OCI-LY7 (cell line): ENCODE measurements at regions not wholly inside any gene's neighbourhood (a gene's known extent, or its start where the extent isn't known, plus 50 kb on each side); places are given as distances from the start of the nearest gene placed in this dataset.

ENCODE experiments used
- BruUV-seq: library from RNA; stranded (reverse); fragments of 400-500 nt; replicated peaks from 2 replicates; lab custom pipeline; 2021; lab: Mats Ljungman, UMichigan
- CTCF ChIA-PET: fragments of 300-600 bp; sonication (Branson Sonifier 250); formaldehyde crosslinking; loops from one replicate; lab custom pipeline; 2022; ENCODE audit warnings: antibody characterized with exemption; ENCODE audit not compliant: unreplicated experiment; lab: Charles Lee
- POLR2A ChIA-PET: fragments of 300-600 bp; sonication (Branson Sonifier 250); formaldehyde crosslinking; loops from one replicate; lab custom pipeline; 2022; ENCODE audit warnings: antibody characterized with exemption; lab: Charles Lee
- DNase-seq: peaks from one replicate; pipeline ENCODE4 v3.0.0-alpha.2; 2015; ENCODE audit warnings: low spot score
- H2AFZ ChIP-seq: fragments of 200-600 bp; sonication (generic), shearing (Covaris generic); 2 replicates; pipeline ENCODE4 v1.6.1; 2014; ENCODE audit warnings: mild to moderate bottlenecking, antibody characterized with exemption, low read length, moderate library complexity
- H3K27ac ChIP-seq: fragments of 200-600 bp; sonication (generic); 2 replicates; pipeline ENCODE4 v1.5.1; 2014; ENCODE audit warnings: mixed run types, low read depth, mild to moderate bottlenecking, moderate library complexity, low read length, inconsistent platforms; ENCODE audit not compliant: poor library complexity, severe bottlenecking
- H3K36me3 ChIP-seq: fragments of 200-600 bp; sonication (generic); 2 replicates; pipeline ENCODE4 v1.6.1; 2014; ENCODE audit warnings: mild to moderate bottlenecking, antibody characterized with exemption, low read length, moderate library complexity, mixed read lengths; ENCODE audit not compliant: insufficient read depth
- H3K4me1 ChIP-seq: fragments of 200-600 bp; sonication (generic); 2 replicates; pipeline ENCODE4 v1.5.1; 2014; ENCODE audit warnings: mild to moderate bottlenecking, low read length; ENCODE audit not compliant: insufficient read depth, poor library complexity, severe bottlenecking
- H3K4me2 ChIP-seq: fragments of 200-600 bp; sonication (generic); 2 replicates; pipeline ENCODE4 v1.6.1; 2014; ENCODE audit warnings: mild to moderate bottlenecking, low read length
- H3K4me3 ChIP-seq: fragments of 200-600 bp; sonication (generic); 2 replicates; pipeline ENCODE4 v1.5.1; 2014; ENCODE audit warnings: mild to moderate bottlenecking, low read depth, low read length; ENCODE audit not compliant: poor library complexity, severe bottlenecking
- H3K79me2 ChIP-seq: fragments of 200-600 bp; sonication (generic); 2 replicates; pipeline ENCODE4 v1.6.1; 2016; ENCODE audit warnings: low read depth, mild to moderate bottlenecking, low read length, moderate library complexity, mixed read lengths; ENCODE audit not compliant: insufficient read depth
- H3K9me2 ChIP-seq: fragments of 200-600 bp; sonication (generic); 2 replicates; pipeline ENCODE4 v1.6.1; 2016; ENCODE audit warnings: mild to moderate bottlenecking, low read length, mixed read lengths; ENCODE audit not compliant: insufficient read depth
- H3K9me3 ChIP-seq: fragments of 200-600 bp; sonication (generic); 2 replicates; pipeline ENCODE4 v1.6.1; 2014; ENCODE audit warnings: mild to moderate bottlenecking, mixed run types, low read length, mixed read lengths
- H4K20me1 ChIP-seq: fragments of 200-600 bp; sonication (generic); 2 replicates; pipeline ENCODE4 v1.6.1; 2014; ENCODE audit warnings: mild to moderate bottlenecking, antibody characterized with exemption, low read length, moderate library complexity, mixed read lengths; ENCODE audit not compliant: insufficient read depth
- CTCF ChIP-seq: fragments of 200-600 bp; sonication (generic); conservative IDR thresholded peaks from 2 replicates; pipeline ENCODE4 v1.5.1; 2014; ENCODE audit warnings: mild to moderate bottlenecking, antibody characterized with exemption, low read length, moderate library complexity, mixed read lengths
- EZH2phosphoT487 ChIP-seq: fragments of 200-600 bp; sonication (generic); IDR thresholded peaks from 2 replicates; pipeline ENCODE4 v1.6.1; 2018; ENCODE audit warnings: low read depth, borderline replicate concordance, mild to moderate bottlenecking, mixed run types, antibody characterized with exemption, low read length, moderate library complexity, mixed read lengths
- intact Hi-C: fragments of 100-400 bp; cut with micrococcal nuclease; formaldehyde crosslinking; loops from one replicate; pipeline ENCODE4 v1.10.0; 2022; ENCODE audit not compliant: unreplicated experiment

- no peaks in the 10 kb centered on the region for H3K36me3 ChIP-seq
- H2AFZ ChIP-seq: no peak overlapping the region
- no peak for DNase-seq
- H3K79me2 ChIP-seq: no peaks in the 10 kb centered on the region
- TF ChIP-seq CTCF (no peak), EZH2phosphoT487 (no peak)
- no peak overlapping the region for H3K4me2 ChIP-seq
- intact Hi-C loops: no loop called here
- H3K9me2 ChIP-seq: no peaks in the 10 kb centered on the region
- ChIA-PET CTCF (interaction anchor here (0.6 kb wide), 1 partner anchor 19 kb away, joined by 3 read pairs; no protein-coding TSS in a partner anchor), POLR2A (no interaction called here)
- no peaks in the 10 kb centered on the region for H4K20me1 ChIP-seq
- no peaks in the 10 kb centered on the region for H3K9me3 ChIP-seq
- BruUV-seq: no TSS peak
- H3K27ac ChIP-seq: no peak overlapping the region
- no peaks in the 10 kb centered on the region for H3K4me1 ChIP-seq
- no peak overlapping the region for H3K4me3 ChIP-seq
Observed at GRCh38 chr3:169002689-169003088, 660.8 kb downstream of the MECOM start.

GRCh38 chr3:168998792-168999191 lies 664.7 kb downstream of the MECOM start:
- Histone ChIP-seq H4K20me1 (no peaks in the 10 kb centered on the region), H3K4me3 (no peak overlapping the region), H3K36me3 (no peaks in the 10 kb centered on the region), H3K27ac (no peak overlapping the region), H3K9me3 (no peaks in the 10 kb centered on the region), H2AFZ (no peak overlapping the region), H3K79me2 (no peaks in the 10 kb centered on the region), H3K9me2 (no peaks in the 10 kb centered on the region), H3K4me1 (no peaks in the 10 kb centered on the region), H3K4me2 (no peak overlapping the region)
- TF ChIP-seq CTCF (no peak), EZH2phosphoT487 (no peak)
- ChIA-PET POLR2A (interaction anchor here (1.2 kb wide), 1 partner anchor 8 kb away, joined by 3 read pairs; no protein-coding TSS in a partner anchor), CTCF (no interaction called here)
- no peak for DNase-seq
- no TSS peak for BruUV-seq
- intact Hi-C loops: no loop called here

DNA sequence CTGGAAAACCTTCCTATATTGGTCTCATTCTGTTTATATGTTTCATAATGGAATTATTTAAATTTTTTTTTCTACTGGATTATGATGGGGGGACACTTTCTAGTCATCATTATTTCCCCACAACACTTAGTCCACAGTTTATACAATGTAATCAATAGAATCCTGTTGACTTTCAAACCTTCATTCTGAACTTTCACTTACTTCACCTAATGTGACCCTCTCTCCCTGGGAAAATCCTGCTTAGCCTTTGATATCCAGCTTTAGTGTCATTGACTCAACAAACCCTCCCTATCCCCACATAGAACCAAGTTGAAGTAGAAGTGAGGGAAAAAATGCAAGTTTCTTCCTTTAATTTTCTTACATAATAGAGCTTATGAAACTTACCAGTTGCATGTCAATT lies 666.0 kb downstream of the MECOM start:
- H4K20me1 ChIP-seq: no peaks in the 10 kb centered on the region
- no peak overlapping the region for H2AFZ ChIP-seq
- CTCF ChIA-PET: no interaction called here
- H3K4me1 ChIP-seq: no peaks in the 10 kb centered on the region
- POLR2A ChIA-PET: no interaction called here
- no peak overlapping the region for H3K4me2 ChIP-seq
- no peaks in the 10 kb centered on the region for H3K9me3 ChIP-seq
- H3K79me2 ChIP-seq: no peaks in the 10 kb centered on the region
- intact Hi-C loops: no loop called here
- H3K9me2 ChIP-seq: no peaks in the 10 kb centered on the region
- H3K4me3 ChIP-seq: no peak overlapping the region
- no peak overlapping the region for H3K27ac ChIP-seq
- BruUV-seq: no TSS peak
- DNase-seq: no peak
- TF ChIP-seq EZH2phosphoT487: no peak
- no peak for TF ChIP-seq CTCF
- no peaks in the 10 kb centered on the region for H3K36me3 ChIP-seq
